Adrenal gland (tissue), 5 donors: ENCODE measurements at regions not wholly inside any gene's neighbourhood (a gene's known extent, or its start where the extent isn't known, plus 50 kb on each side); places are given as distances from the start of the nearest gene placed in this dataset.

Experiments
- CTCF ChIP-seq, 6 experiments: fragments of 450-650 bp in 4 of 6; fragments of 200-600 bp in 2 of 6; sonication (generic) in 1 of 6; IDR thresholded peaks; 1 replicate in 5 of 6; 2 replicates in 1 of 6; pipeline versions ENCODE4 v1.5.1 to v1.8.0; 2016 to 2021; ENCODE audit warnings: antibody characterized with exemption in 6 of 6, mild to moderate bottlenecking in 2 of 6, moderate library complexity in 1 of 6
- POLR2A ChIP-seq, 2 donors: fragments of 450-650 bp; IDR thresholded peaks; one replicate each; pipeline ENCODE4 v1.6.1; 2017; ENCODE audit warnings: antibody characterized with exemption in 2 of 2, mild to moderate bottlenecking in 2 of 2, moderate library complexity in 1 of 2
- donor health status: DM: no; HTN: no; CAD: no.

GRCh38 chr12:105920161-105920684 lies 218.5 kb downstream of the NUAK1 start:
- TF ChIP-seq CTCF (IDR thresholded peaks at IDR 0.05): no peak
- no peak for TF ChIP-seq POLR2A (IDR thresholded peaks at IDR 0.05)
